Naive thymus-derived CD8-positive, alpha-beta T cell (primary cell): ENCODE measurements at regions not wholly inside any gene's neighbourhood (a gene's known extent, or its start where the extent isn't known, plus 50 kb on each side); places are given as distances from the start of the nearest gene placed in this dataset.
"Not testable (repeated sequence)": the region's sequence is repeated elsewhere in the genome, so short reads cannot be mapped to it uniquely, and the experiment has no call there.

Experiments used
- ATAC-seq, 2 donors: fragments of 150-1000 bp; cut with Tn5 transposase in 1 of 2; sonication (Bioruptor Pico), chemical (Tn5 transposase) in 1 of 2; 1 replicate in 1 of 2; 2 replicates in 1 of 2; pipeline ENCODE4 v1.10.0; 2021; ENCODE audit warnings: mild to moderate bottlenecking in 2 of 2, moderate library complexity in 2 of 2
- POLR2A ChIA-PET: fragments of 350-600 bp; sonication (Branson Sonifier 250); formaldehyde crosslinking; loops from one replicate; lab custom pipeline; 2021; ENCODE audit warnings: antibody characterized with exemption; lab: Charles Lee
- DNase-seq, 10 donors: peaks; one replicate each; pipeline versions ENCODE4 v3.0.0 to v3.0.0-alpha.2; 2020 to 2022
- H3K27ac Mint-ChIP-seq, 10 donors: one replicate each; pipeline ENCODE4 v1.8.0; 2020 to 2022; ENCODE audit warnings: mild to moderate bottlenecking in 10 of 10, mixed read lengths in 10 of 10, moderate library complexity in 4 of 10, inconsistent platforms in 1 of 10
- H3K27me3 Mint-ChIP-seq, 5 donors: one replicate each; pipeline ENCODE4 v1.8.0; 2021 to 2022; ENCODE audit warnings: mixed read lengths in 5 of 5
- H3K36me3 Mint-ChIP-seq, 3 donors: one replicate each; pipeline ENCODE4 v1.8.0; 2020 to 2022; ENCODE audit warnings: mixed read lengths in 3 of 3, mild to moderate bottlenecking in 2 of 3, inconsistent platforms in 1 of 3
- H3K4me1 Mint-ChIP-seq, 4 donors: one replicate each; pipeline ENCODE4 v1.8.0; 2021 to 2022; ENCODE audit warnings: mixed read lengths in 4 of 4
- H3K4me3 Mint-ChIP-seq, 10 donors: one replicate each; pipeline ENCODE4 v1.8.0; 2020 to 2022; ENCODE audit warnings: mild to moderate bottlenecking in 10 of 10, mixed read lengths in 10 of 10, moderate library complexity in 6 of 10, inconsistent platforms in 1 of 10
- H3K9me3 Mint-ChIP-seq, 9 donors: one replicate each; pipeline ENCODE4 v1.8.0; 2020 to 2022; ENCODE audit warnings: mixed read lengths in 9 of 9, mild to moderate bottlenecking in 3 of 9, inconsistent platforms in 1 of 9, moderate library complexity in 1 of 9

- Mint-ChIP-seq H3K4me3 (no peak overlapping the region), H3K9me3 (peaks cover 2 to 28% (median 16%) of the 10 kb centered on the region in 9 donors), H3K4me1 (no peaks in the 10 kb centered on the region), H3K36me3 (peaks cover 0 to 5% (median 0%) of the 10 kb centered on the region in 3 donors), H3K27ac (no peak overlapping the region), H3K27me3 (no peaks in the 10 kb centered on the region)
- DNase-seq (no peak), ATAC-seq (no peak)
- POLR2A ChIA-PET, result no interaction called here
Observed at GRCh38 chr13:56528040-56528790, 612.5 kb upstream of the PRR20A start.

DNA sequence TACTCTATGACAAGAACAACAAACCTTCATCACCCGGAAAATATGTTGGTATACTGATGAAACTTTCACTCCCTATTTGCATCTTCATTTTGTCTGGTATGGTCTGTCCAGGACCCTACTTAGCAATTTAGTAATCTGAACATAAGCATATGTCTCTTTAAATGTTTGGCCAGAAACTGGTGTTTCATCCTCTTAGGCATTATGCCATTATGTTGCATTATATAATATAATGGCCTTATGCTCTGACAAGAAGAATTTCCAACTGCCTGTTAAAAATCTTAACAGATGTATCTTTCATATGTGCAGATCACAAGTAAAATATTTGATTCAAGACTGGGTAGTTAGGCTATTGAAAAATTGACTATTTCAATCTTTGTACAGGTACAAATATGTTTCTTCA is 610.6 kb upstream of the PRR20A start:
- H3K9me3 Mint-ChIP-seq, result peaks cover 0 to 26% (median 16%) of the 10 kb centered on the region in 9 donors
- no peaks in the 10 kb centered on the region for H3K4me1 Mint-ChIP-seq
- POLR2A ChIA-PET, result no interaction called here
- H3K27ac Mint-ChIP-seq, result no peak overlapping the region
- H3K4me3 Mint-ChIP-seq, result no peak overlapping the region
- no peaks in the 10 kb centered on the region for H3K27me3 Mint-ChIP-seq
- peaks cover 0 to 5% (median 0%) of the 10 kb centered on the region in 3 donors for H3K36me3 Mint-ChIP-seq
- ATAC-seq (no peak), DNase-seq (no peak)

DNA sequence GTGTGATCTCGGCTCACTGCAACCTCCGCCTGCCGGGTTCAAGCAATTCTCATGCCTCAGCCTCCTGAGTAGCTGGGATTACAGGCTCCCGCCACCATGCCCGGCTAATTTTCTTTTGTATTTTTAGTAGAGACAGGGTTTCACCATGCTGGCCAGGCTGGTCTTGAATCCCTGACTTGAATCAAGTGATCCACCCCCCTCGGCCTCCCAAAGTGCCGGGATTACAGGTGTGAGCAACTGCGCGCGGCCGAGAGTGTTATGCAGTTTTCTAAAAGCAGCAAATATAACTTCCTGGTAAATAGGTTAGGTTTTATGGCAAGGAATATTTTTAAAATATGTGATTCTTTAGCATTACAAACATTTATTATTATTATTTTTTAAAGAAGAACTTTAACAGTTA is 592.8 kb upstream of the PRR20A start:
- H3K9me3 Mint-ChIP-seq, result peaks cover 0 to 25% (median 8%) of the 10 kb centered on the region in 9 donors
- H3K36me3 Mint-ChIP-seq, H3K4me3 Mint-ChIP-seq, H3K27ac Mint-ChIP-seq, H3K4me1 Mint-ChIP-seq, POLR2A ChIA-PET, H3K27me3 Mint-ChIP-seq, DNase-seq, ATAC-seq: not testable (repeated sequence)

GRCh38 chr13:56558698-56559320 is 581.9 kb upstream of the PRR20A start:
- POLR2A ChIA-PET, result no interaction called here
- DNase-seq (no peak), ATAC-seq (no peak)
- H3K4me1 Mint-ChIP-seq, result peaks cover 0 to 1% (median 0%) of the 10 kb centered on the region in 4 donors
- H3K27me3 Mint-ChIP-seq, result no peaks in the 10 kb centered on the region
- H3K27ac Mint-ChIP-seq, result no peak overlapping the region
- peaks cover 0 to 29% (median 15%) of the 10 kb centered on the region in 9 donors for H3K9me3 Mint-ChIP-seq
- no peaks in the 10 kb centered on the region for H3K36me3 Mint-ChIP-seq
- no peak overlapping the region for H3K4me3 Mint-ChIP-seq

DNA sequence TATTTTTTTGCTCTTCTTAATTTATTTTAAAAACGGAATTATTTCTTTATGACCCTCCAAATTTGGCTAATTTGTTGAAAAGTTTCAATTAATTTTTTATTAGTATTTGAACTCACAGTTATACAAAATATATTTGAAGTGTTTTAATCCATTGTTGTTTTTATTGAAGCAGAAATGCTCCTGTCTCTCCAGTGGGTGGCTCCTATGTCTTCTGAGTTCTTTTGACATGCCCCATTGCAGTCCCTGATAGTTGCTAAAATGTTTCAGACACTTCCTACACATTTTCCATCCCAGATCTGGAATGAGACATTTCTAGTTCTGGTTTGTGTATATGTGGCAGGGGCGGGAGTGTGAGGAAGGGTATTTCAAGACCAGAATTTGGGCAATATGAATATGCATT is 579.4 kb upstream of the PRR20A start:
- ATAC-seq (no peak), DNase-seq (no peak)
- Mint-ChIP-seq H3K27me3 (no peaks in the 10 kb centered on the region), H3K27ac (no peak overlapping the region), H3K9me3 (peaks cover 0 to 22% (median 14%) of the 10 kb centered on the region in 9 donors), H3K4me3 (no peak overlapping the region), H3K4me1 (peaks cover 0 to 1% (median 0%) of the 10 kb centered on the region in 4 donors), H3K36me3 (no peaks in the 10 kb centered on the region)
- POLR2A ChIA-PET, result no interaction called here

GRCh38 chr13:56563663-56564062 is 577.1 kb upstream of the PRR20A start:
- Mint-ChIP-seq H3K36me3 (no peaks in the 10 kb centered on the region), H3K4me3 (no peak overlapping the region), H3K4me1 (no peaks in the 10 kb centered on the region), H3K27me3 (no peaks in the 10 kb centered on the region), H3K9me3 (peaks cover 0 to 14% (median 4%) of the 10 kb centered on the region in 9 donors), H3K27ac (no peak overlapping the region)
- no peak for DNase-seq
- ATAC-seq, result no peak
- POLR2A ChIA-PET, result no interaction called here

- no peaks in the 10 kb centered on the region for H3K36me3 Mint-ChIP-seq
- no peaks in the 10 kb centered on the region for H3K4me1 Mint-ChIP-seq
- POLR2A ChIA-PET, result no interaction called here
- no peak for DNase-seq
- peaks cover 10 to 49% (median 16%) of the 10 kb centered on the region in 9 donors for H3K9me3 Mint-ChIP-seq
- H3K4me3 Mint-ChIP-seq, result no peak overlapping the region
- no peak overlapping the region for H3K27ac Mint-ChIP-seq
- no peaks in the 10 kb centered on the region for H3K27me3 Mint-ChIP-seq
- no peak for ATAC-seq
Observed at GRCh38 chr13:56586976-56587375, 553.7 kb upstream of the PRR20A start.

DNA sequence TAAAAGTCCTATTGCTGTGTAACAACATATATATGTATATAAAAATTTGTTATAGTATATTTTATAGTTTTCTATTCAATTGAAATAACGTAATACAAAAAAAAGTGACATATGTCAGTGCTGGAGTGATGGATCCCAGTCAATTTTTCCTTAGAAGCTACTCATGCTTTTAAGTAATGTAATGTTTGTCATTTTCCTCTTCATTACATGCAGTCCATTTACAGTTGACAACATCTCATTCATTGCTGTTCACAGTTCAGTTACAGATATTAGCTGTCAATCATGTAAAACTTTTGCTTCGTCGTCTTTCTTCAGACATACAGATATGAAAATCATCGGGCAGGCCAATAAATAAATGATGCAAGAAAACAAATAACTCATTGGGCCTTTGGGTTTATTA is 525.1 kb upstream of the PRR20A start:
- DNase-seq, result no peak
- Mint-ChIP-seq H3K27me3 (no peaks in the 10 kb centered on the region), H3K9me3 (peaks cover 0 to 13% (median 4%) of the 10 kb centered on the region in 9 donors), H3K4me1 (no peaks in the 10 kb centered on the region), H3K4me3 (no peak overlapping the region), H3K36me3 (peaks cover 0 to 4% (median 0%) of the 10 kb centered on the region in 3 donors), H3K27ac (no peak overlapping the region)
- POLR2A ChIA-PET, result no interaction called here
- no peak for ATAC-seq

GRCh38 chr13:56622840-56623239 is 517.9 kb upstream of the PRR20A start:
- Mint-ChIP-seq H3K4me3 (no peak overlapping the region), H3K27me3 (no peaks in the 10 kb centered on the region), H3K36me3 (no peaks in the 10 kb centered on the region), H3K27ac (no peak overlapping the region), H3K4me1 (no peaks in the 10 kb centered on the region), H3K9me3 (peaks cover 11 to 33% (median 16%) of the 10 kb centered on the region in 9 donors)
- DNase-seq (peak in 1 of 10 donors; percentile 58), ATAC-seq (no peak)
- POLR2A ChIA-PET, result no interaction called here

DNA sequence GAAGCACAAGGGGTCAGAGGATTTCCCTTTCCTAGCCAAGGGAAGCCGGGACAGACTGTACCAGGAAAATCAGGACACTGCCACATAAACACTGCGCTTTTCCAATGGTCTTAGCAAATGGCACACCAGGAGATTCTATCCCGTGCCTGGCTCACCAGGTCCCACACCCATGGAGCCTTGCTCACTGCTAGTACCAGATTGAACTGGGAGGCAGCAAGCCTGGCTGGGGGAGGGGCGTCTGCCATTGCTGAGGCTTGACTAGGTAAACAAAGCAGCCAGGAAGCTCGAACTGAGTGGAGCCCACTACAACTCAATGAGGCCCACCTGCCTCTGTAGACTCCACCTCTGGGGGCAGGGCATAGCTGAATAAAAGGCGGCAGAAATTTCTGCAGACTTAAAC is 511.8 kb upstream of the PRR20A start:
- DNase-seq, H3K36me3 Mint-ChIP-seq, ATAC-seq, POLR2A ChIA-PET, H3K4me1 Mint-ChIP-seq, H3K27ac Mint-ChIP-seq, H3K27me3 Mint-ChIP-seq, H3K4me3 Mint-ChIP-seq: not testable (repeated sequence)
- peaks cover 12 to 75% (median 32%) of the 10 kb centered on the region in 9 donors for H3K9me3 Mint-ChIP-seq

GRCh38 chr13:56631060-56631459 is 509.7 kb upstream of the PRR20A start:
- H3K36me3 Mint-ChIP-seq, H3K27me3 Mint-ChIP-seq, H3K27ac Mint-ChIP-seq, H3K4me1 Mint-ChIP-seq, DNase-seq, ATAC-seq, POLR2A ChIA-PET, H3K4me3 Mint-ChIP-seq: not testable (repeated sequence)
- peaks cover 6 to 70% (median 28%) of the 10 kb centered on the region in 9 donors for H3K9me3 Mint-ChIP-seq

DNA sequence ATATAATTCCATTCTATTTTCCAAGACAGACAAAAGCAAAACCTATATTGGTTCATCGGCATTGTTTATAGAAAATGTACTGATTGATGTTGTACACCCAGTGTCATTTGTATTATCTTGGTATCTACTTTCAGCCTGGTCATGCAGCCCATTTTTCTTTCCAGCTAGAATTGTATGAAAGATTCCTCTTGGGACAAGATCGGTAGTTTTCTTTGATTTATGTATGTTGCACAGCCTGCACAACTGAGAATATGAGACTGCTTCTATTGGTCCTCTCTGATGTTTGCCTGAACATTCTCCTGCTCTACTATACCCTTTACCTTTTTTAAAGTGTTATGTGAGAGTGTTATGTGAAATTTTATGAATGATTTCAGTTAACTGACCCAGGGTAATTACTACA is 487.7 kb upstream of the PRR20A start:
- Mint-ChIP-seq H3K27me3 (no peaks in the 10 kb centered on the region), H3K9me3 (peaks cover 6 to 44% (median 11%) of the 10 kb centered on the region in 9 donors), H3K4me1 (no peaks in the 10 kb centered on the region), H3K36me3 (no peaks in the 10 kb centered on the region), H3K27ac (no peak overlapping the region), H3K4me3 (no peak overlapping the region)
- no peak for ATAC-seq
- POLR2A ChIA-PET, result no interaction called here
- DNase-seq, result no peak

GRCh38 chr13:56659041-56659471 is 481.7 kb upstream of the PRR20A start:
- Mint-ChIP-seq H3K4me1 (no peaks in the 10 kb centered on the region), H3K4me3 (no peak overlapping the region), H3K27me3 (no peaks in the 10 kb centered on the region), H3K9me3 (peaks cover 6 to 40% (median 12%) of the 10 kb centered on the region in 9 donors), H3K36me3 (no peaks in the 10 kb centered on the region), H3K27ac (no peak overlapping the region)
- POLR2A ChIA-PET, result no interaction called here
- no peak for ATAC-seq
- peak in 1 of 10 donors; percentile 61 for DNase-seq
